GM12878 (cell line): ENCODE measurements at regions not wholly inside any gene's neighbourhood (a gene's known extent, or its start where the extent isn't known, plus 50 kb on each side); places are given as distances from the start of the nearest gene placed in this dataset.

Experiments
- ATAC-seq: fragments of 200-7000 bp; cut with Tn5 transposase; 3 replicates; pipeline ENCODE4 v1.9.1; 2020; ENCODE audit warnings: mild to moderate bottlenecking, moderate library complexity
- BruUV-seq: library from RNA; stranded (reverse); fragments of 400-500 nt; replicated peaks from 2 replicates; lab custom pipeline; 2021; lab: Mats Ljungman, UMichigan
- CTCF ChIA-PET: fragments of 300-600 bp; sonication (Branson Sonifier 250); formaldehyde crosslinking; extraction: SDS; loops from one replicate; lab custom pipeline; 2021; ENCODE audit warnings: inconsistent platforms; lab: Yijun Ruan, JAX
- POLR2A ChIA-PET: fragments of 350-600 bp; formaldehyde crosslinking; extraction: SDS; loops from one replicate; lab custom pipeline; 2021; ENCODE audit warnings: inconsistent platforms; lab: Charles Lee
- RAD21 ChIA-PET: fragments of 300-600 bp; sonication (Branson Sonifier 250); formaldehyde crosslinking; loops from one replicate; lab custom pipeline; 2023; ENCODE audit warnings: antibody characterized with exemption; ENCODE audit not compliant: unreplicated experiment; lab: Charles Lee
- SMC1A ChIA-PET: fragments of 300-600 bp; sonication (Branson Sonifier 250); formaldehyde crosslinking; loops from one replicate; lab custom pipeline; 2023; ENCODE audit not compliant: unreplicated experiment, uncharacterized antibody; lab: Charles Lee
- DNase-seq: peaks from one replicate; pipeline ENCODE4 v3.0.0-alpha.2; 2011; ENCODE audit warnings: low read depth, low spot score
- FAIRE-seq: peaks from 3 replicates; lab custom pipeline; 2011; peaks lifted over from hg19 to GRCh38; lab: Jason Lieb, UNC
- H2AFZ ChIP-seq: 2 replicates; pipeline ENCODE4 v1.6.0; 2011; ENCODE audit warnings: low read depth, low read length, control low read depth; ENCODE audit not compliant: control insufficient read depth
- H3K27ac ChIP-seq: 2 replicates; pipeline ENCODE4 v1.5.1; 2011; ENCODE audit warnings: control low read depth; ENCODE audit not compliant: control insufficient read depth, insufficient read depth
- H3K27me3 ChIP-seq, 2 experiments: replicated peaks in 1 of 2; 2 replicates each; pipeline versions ENCODE4 v1.6.0 to v1.6.1; 2011; ENCODE audit warnings: low read length in 1 of 2; ENCODE audit not compliant: control insufficient read depth in 2 of 2, insufficient read depth in 2 of 2
- H3K36me3 ChIP-seq, 2 experiments: 2 replicates each; pipeline ENCODE4 v1.5.1; 2011; ENCODE audit warnings: low read length in 1 of 2; ENCODE audit not compliant: control insufficient read depth in 2 of 2, insufficient read depth in 2 of 2
- H3K4me1 ChIP-seq: 2 replicates; pipeline ENCODE4 v1.6.1; 2011; ENCODE audit warnings: mild to moderate bottlenecking, low read length, moderate library complexity, mixed read lengths; ENCODE audit not compliant: control insufficient read depth, insufficient read depth
- H3K4me2 ChIP-seq: 2 replicates; pipeline ENCODE4 v1.6.0; 2011; ENCODE audit warnings: control low read depth; ENCODE audit not compliant: control insufficient read depth, insufficient read depth
- H3K4me3 ChIP-seq: fragments of 200-600 bp; sonication (generic); 2 replicates; pipeline ENCODE4 v1.5.1; 2016
- H3K79me2 ChIP-seq: 2 replicates; pipeline ENCODE4 v1.6.0; 2011; ENCODE audit warnings: low read length; ENCODE audit not compliant: control insufficient read depth, insufficient read depth
- H3K9ac ChIP-seq: 2 replicates; pipeline ENCODE4 v1.8.0; 2011; ENCODE audit warnings: low read length, control low read depth, mixed read lengths; ENCODE audit not compliant: control insufficient read depth, insufficient read depth
- H3K9me3 ChIP-seq: replicated peaks from 3 replicates; pipeline ENCODE4 v1.5.1; 2011; ENCODE audit warnings: mild to moderate bottlenecking, low read length; ENCODE audit not compliant: control insufficient read depth, insufficient read depth
- H4K20me1 ChIP-seq: 2 replicates; pipeline ENCODE4 v1.6.0; 2011; ENCODE audit not compliant: control insufficient read depth, insufficient read depth
- ATF3 ChIP-seq: IDR thresholded peaks from 2 replicates; pipeline ENCODE4 v1.6.1; 2011; ENCODE audit warnings: low read depth, mild to moderate bottlenecking, low read length, moderate library complexity, borderline replicate concordance; ENCODE audit errors: extremely low read depth
- BCL11A ChIP-seq: IDR thresholded peaks from 2 replicates; pipeline ENCODE4 v1.6.1; 2011; ENCODE audit warnings: low read depth, low read length
- BCL3 ChIP-seq: IDR thresholded peaks from 2 replicates; pipeline ENCODE4 v1.6.1; 2011; ENCODE audit warnings: borderline replicate concordance, low read depth, mild to moderate bottlenecking, moderate library complexity, low read length; ENCODE audit not compliant: insufficient read depth, poor library complexity, severe bottlenecking
- E2F8 ChIP-seq: fragments of 450-650 bp; IDR thresholded peaks from 2 replicates; pipeline ENCODE4 v1.6.1; 2018; ENCODE audit warnings: mild to moderate bottlenecking, low read depth, moderate library complexity; ENCODE audit not compliant: partially characterized antibody
- EED ChIP-seq: sonication (generic); IDR thresholded peaks from 2 replicates; pipeline ENCODE4 v1.6.1; 2016; ENCODE audit warnings: antibody characterized with exemption, low read depth
- MYB ChIP-seq: fragments of 150-350 bp; IDR thresholded peaks from 2 replicates; pipeline ENCODE4 v1.6.1; 2014; ENCODE audit warnings: mild to moderate bottlenecking, low read depth, low read length, borderline replicate concordance
- NFXL1 ChIP-seq: fragments of 450-650 bp; IDR thresholded peaks from 2 replicates; pipeline ENCODE4 v1.6.1; 2017; ENCODE audit warnings: antibody characterized with exemption, mild to moderate bottlenecking, borderline replicate concordance
- PAX8 ChIP-seq: fragments of 450-650 bp; IDR thresholded peaks from 2 replicates; pipeline ENCODE4 v1.6.1; 2017; ENCODE audit warnings: mild to moderate bottlenecking, moderate library complexity
- PBX3 ChIP-seq: IDR thresholded peaks from 2 replicates; pipeline ENCODE4 v1.6.1; 2011; ENCODE audit warnings: mild to moderate bottlenecking, low read depth, low read length, moderate library complexity; ENCODE audit not compliant: insufficient replicate concordance
- POU2F2 ChIP-seq: IDR thresholded peaks from 3 replicates; pipeline ENCODE4 v1.6.1; 2011; ENCODE audit warnings: low read depth, mild to moderate bottlenecking, low read length, borderline replicate concordance
- RELA ChIP-seq: fragments of 450-650 bp; IDR thresholded peaks from 2 replicates; pipeline ENCODE4 v1.8.0; 2014; ENCODE audit warnings: borderline replicate concordance; ENCODE audit not compliant: partially characterized antibody
- SMC3 ChIP-seq: IDR thresholded peaks from 2 replicates; pipeline ENCODE4 v1.6.1; 2011; ENCODE audit warnings: low read length, improper control_type of control experiment, borderline replicate concordance
- USF1 ChIP-seq: IDR thresholded peaks from 2 replicates; pipeline ENCODE4 v1.6.1; 2011; ENCODE audit warnings: borderline replicate concordance, low read depth, mild to moderate bottlenecking, moderate library complexity, mixed read lengths, low read length; ENCODE audit not compliant: insufficient read depth; ENCODE audit errors: extremely low read length
- ZBTB11 ChIP-seq: fragments of 450-650 bp; formaldehyde crosslinking; IDR thresholded peaks from 2 replicates; pipeline ENCODE4 v1.5.0; 2022; ENCODE audit warnings: mild to moderate bottlenecking, missing genetic modification characterization
- WGBS: methylation state at CpG from one replicate; pipeline ENCODE4 v1.1.6; 2016; ENCODE audit warnings: low lambda C conversion rate; ENCODE audit not compliant: insufficient replicate concordance, insufficient coverage; ENCODE audit errors: missing lambda C conversion rate; 5-methylcytosine and 5-hydroxymethylcytosine counted together
- in situ Hi-C: fragments of 300-500 bp; cut with MboI; formaldehyde crosslinking; loops from 9 replicates; pipeline ENCODE4 v1.14.3; 2018; ENCODE audit warnings: mixed read lengths
- intact Hi-C: fragments of 100-400 bp; cut with micrococcal nuclease; formaldehyde crosslinking; loops from one replicate; pipeline ENCODE4 v1.14.2; 2022; ENCODE audit not compliant: unreplicated experiment

- ATAC-seq (no peak), FAIRE-seq (no peak), DNase-seq (no peak)
- Histone ChIP-seq H3K4me3 (no peak overlapping the region), H3K9ac (no peak overlapping the region), H3K27ac (no peak overlapping the region), H3K4me1 (no peaks in the 10 kb centered on the region), H3K4me2 (no peak overlapping the region), H3K27me3 (no peaks in the 10 kb centered on the region), H3K79me2 (no peaks in the 10 kb centered on the region), H3K9me3 (peaks cover under 1% of the 10 kb centered on the region; the same call in 1 of the 3 replicates), H4K20me1 (no peaks in the 10 kb centered on the region), H2AFZ (no peak overlapping the region), H3K36me3 (no peaks in the 10 kb centered on the region)
- no TSS peak for BruUV-seq
- CTCF ChIA-PET, result no interaction called here
- SMC1A ChIA-PET, result no interaction called here
- in situ Hi-C loops (no loop called here), intact Hi-C loops (no loop called here)
- 0% methylated on average over 2 of the region's 2 CpGs for WGBS
- RAD21 ChIA-PET, result no interaction called here
- POLR2A ChIA-PET, result no interaction called here
- TF ChIP-seq ATF3 (no peak), BCL11A (no peak), POU2F2 (no peak), PAX8 (no peak), NFXL1 (no peak), EED (no peak), MYB (no peak), USF1 (no peak), ZBTB11 (CRISPR knock-in tag) (no peak), PBX3 (no peak), E2F8 (no peak), SMC3 (no peak), BCL3 (no peak), RELA (no peak)
Measured at GRCh38 chr7:69203871-69204270, 394.4 kb upstream of the AUTS2 start.
